HG02981 (cell line): ENCODE measurements at regions not wholly inside any gene's neighbourhood (a gene's known extent, or its start where the extent isn't known, plus 50 kb on each side); places are given as distances from the start of the nearest gene placed in this dataset.
"Not testable (repeated sequence)": the region's sequence is repeated elsewhere in the genome, so short reads cannot be mapped to it uniquely, and the experiment has no call there.

Experiments used
- ATAC-seq: cut with Tn5 transposase; IDR thresholded peaks from one replicate; pipeline ENCODE4 v1.9.1; 2021; ENCODE audit warnings: mild to moderate bottlenecking, moderate library complexity; ENCODE audit not compliant: unreplicated experiment

DNA sequence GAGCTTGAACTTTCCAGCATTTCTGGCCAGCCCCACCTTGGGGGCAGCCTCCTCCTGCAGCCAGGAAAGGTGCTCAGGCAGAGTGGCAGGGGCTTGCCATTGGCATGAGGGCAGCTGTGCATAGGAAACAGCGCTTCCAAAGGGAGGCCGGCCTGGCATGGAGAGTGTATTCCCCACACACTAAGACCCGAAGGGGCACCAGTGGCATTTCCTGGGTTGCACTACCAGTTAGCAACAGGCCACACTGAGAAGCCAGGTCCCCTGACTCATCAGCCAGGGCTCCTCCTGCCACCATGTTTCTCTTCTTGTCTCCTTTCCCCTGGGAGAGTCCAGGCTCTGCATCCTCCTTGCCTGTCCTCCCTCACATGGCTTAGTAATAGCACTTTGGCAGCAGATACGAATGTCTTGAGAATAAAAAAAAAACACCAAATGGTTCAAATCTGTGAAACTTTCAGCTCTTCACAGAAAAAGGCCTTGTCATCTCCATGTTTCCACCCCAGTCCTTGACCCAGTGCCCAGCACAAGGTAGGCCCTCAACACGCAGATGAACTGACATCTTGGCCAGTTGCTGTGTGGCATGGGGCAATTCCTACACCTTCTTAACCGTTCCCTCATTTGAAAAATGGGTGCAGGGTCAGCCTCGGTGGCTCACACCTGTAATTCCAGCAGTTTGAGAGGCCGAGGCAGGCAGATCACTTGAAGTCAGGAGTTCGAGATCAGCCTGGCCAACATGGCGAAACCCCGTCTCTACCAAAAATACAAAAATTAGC, 180.4 kb downstream of the SMAD6 start:
- ATAC-seq, result no peak

DNA sequence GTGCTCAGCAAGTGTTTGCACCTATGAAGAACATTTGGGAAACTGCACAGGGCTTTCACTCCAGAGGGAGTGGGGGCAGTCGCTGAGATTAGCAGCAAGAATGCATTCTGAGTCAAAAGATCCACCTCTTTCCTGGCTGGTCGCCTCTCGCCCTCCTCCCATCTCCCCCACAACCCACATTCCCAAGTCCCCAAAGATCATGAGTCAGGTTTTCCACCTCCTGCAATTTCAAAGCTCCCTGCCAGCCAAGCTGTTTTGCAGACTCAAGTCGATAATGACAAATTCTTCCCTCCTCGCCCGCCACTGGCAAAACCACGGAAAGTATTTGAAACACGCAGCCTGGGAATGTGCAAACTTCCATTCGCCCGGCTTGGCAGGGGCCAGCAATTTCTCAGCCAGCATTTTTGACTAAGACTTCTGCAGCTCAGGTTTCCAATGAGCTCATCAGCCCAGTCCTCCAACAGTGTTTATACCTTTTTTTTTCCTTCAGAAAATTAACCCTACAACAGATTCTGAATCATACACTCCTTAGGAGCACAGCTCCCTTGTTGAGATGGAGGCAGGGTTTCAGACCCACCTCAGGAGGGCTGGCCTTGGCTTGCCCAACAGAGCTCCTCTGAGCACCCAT, 181.4 kb downstream of the SMAD6 start:
- no peak for ATAC-seq

DNA sequence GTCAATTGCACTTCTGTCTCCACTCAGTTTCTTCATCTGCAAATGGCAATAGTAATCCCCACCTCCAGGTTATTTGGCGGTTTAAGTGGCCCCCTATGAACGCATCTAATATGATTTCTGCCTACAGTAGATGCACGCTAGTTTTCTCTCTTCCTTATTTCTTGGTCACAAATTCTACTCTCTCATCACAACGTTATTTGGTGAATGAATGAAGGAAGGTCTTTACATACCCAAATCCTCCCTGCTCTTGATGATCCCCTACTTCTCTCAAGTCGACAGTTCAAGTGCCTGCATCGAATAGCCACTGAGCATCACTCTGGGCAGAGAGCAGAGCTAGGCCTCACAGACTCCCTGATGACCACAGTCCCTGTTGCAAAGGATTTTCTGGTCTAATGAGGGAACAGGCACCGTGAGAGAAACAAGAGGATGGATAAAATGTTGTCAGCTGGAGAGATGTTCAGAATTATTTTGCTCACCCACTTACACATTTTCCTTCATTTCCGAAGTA, 181.2 kb upstream of the SMAD3 start:
- no peak for ATAC-seq

DNA sequence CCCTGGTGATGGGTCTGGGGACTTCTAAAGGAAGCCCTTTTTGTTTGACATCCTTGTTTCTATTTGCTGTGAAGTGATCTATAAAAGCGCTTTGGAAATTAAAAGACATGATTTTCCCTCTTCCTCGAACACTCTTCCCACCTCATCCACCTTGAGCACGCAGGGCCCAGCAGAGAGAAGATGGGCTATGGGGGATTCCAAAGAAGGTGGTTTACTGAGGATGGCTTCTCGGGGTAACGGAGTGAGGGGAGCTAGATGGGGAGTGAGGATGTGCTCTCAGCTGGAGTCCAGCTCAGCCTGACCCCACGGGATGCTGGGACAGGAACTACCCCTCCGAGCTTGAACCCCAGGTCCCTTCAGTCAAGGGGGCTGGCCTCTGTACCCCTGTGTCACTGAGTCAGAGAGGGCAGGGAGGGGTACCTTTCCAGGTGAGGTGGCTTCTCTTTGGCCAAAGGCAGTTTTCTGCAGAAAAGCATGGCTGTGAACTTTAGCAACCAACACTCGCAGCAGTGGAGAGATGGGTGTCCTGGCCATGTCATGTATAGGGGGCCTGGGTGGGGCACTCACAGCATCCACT, 180.7 kb upstream of the SMAD3 start:
- ATAC-seq, result no peak

DNA sequence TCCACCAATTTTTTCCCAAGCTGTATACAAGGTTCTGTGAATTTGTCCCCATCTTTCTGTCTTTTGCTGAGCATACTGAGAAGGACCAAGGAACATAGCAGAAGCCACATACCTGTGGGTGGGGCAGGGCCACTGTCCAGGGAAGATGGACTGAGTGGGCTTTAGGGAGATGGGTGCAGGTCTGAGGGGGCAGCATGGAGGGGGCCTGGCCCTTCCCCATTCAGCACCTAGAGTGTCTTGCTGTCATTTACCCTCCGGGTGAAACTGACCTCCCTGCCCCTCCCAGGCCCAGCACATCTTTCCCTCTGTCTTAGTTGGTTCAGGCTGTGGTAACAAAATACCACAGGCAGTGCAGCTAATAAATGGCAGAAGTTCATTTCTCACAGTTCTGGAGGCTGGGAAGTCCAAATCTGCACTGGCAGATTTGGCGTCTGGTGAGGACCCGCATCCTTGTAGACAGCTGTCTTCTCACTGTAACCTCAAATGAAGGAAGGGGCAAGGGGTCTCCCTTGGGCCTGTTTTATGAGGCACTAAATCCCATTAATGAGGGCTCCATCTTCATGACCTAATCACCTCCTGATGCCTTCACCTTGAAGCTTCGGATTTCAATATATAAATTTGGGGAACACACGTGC, 180.0 kb upstream of the SMAD3 start:
- no peak for ATAC-seq

DNA sequence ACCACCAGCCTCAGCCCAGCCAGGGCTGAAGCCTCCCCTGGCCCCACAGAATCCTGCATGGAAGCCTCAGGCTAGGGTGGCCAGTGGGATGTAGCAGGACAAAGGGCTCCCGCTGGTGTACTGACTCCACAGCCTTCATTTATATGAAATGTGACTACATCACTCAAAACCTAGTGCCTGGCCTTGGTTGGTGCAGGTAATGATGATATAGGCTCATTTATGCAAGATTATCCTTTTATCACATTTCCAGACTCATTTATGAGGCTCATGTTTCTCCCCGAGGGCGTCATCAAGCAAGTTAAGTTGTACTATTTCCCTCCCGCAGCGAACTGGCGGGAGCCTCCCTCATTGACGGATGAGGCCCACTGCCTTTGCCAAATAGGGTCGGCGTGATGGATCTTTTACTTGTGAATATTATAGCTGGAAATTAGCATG, 179.1 kb upstream of the SMAD3 start:
- no peak for ATAC-seq

DNA sequence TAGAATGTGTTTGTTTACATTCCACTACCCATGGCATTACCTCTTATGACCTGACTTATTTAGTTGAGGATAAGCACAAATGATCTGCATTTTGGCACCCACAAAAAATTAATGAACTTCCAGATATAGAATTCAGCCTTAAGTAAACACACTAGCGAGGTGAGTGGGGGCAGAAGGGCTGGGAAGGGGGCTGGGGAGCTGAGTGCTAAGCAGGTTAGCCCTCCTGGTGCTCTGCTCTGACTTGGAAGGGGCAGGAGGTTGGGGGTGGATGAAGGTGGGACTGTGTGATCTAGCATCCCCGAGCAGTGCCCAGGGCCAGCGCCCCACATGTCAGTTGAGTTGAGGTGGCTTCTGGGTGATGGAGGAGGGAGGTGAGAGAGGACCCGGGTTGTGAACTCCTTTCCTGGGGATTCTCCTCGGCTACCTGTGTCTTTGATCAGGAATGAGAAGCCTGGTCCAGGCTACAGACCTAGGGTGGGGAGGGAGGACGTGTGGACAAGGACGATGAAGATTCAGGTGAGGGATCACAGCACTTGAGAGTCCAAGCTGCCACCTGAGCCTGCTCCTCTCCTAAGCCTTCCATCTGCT, 178.6 kb upstream of the SMAD3 start:
- ATAC-seq, result no peak

DNA sequence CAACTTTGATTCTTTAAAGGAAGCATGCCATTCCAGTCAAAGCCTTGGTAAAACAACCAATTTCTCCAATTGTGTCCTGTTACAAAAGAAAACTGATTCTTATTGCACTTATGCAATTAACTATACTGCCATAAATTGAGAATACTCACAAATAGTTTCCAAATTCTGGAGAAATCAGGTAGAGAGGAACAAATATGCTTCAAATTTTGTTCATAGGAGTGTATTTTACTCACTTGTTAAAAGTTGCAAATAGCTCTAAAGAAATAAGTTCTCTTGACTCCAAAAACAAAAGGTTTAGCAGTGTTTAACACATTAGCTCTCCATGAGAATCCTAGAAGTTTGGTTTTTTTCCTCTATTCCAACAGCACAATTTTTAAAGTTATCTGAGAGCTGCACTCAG, 176.1 kb upstream of the SMAD3 start:
- ATAC-seq, result not testable (repeated sequence)

DNA sequence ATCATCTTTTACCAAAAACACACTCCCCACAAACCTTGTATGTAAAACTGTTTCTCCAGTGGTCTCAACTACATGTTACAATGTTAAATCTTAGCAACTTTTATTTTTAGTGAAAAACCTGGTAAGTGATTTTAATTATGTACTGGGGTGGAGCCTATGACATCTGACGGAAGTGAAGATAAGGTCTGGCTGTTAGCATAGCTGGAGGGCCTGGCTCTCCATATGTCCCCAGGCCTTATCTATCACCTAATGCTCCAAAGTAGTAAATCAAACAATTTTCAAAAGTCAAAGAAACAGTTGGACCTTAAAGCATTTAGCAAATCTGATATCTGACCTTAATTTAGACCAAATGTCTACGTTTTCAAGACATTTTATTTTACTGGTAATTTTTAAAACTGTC, 173.6 kb upstream of the SMAD3 start:
- no peak for ATAC-seq

DNA sequence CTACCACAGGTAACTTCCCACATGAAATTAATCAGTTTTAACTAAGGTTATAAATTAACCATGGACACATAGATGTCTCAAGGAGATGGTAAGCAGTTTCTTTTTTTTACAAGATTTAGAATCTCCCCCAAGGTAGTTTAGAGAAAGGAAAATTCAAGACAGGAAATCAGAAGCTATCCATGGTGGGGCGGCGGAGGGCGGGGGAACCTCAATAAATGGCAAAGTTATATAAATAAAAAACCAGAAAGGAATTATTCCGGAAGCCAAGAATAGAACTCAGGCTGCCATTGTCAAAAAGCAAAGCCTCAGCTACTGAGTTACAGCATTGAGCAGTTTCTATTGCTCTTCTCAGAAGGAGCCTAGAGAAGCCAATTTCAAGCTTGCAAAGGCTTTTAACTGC, 172.1 kb upstream of the SMAD3 start:
- ATAC-seq, result no peak

DNA sequence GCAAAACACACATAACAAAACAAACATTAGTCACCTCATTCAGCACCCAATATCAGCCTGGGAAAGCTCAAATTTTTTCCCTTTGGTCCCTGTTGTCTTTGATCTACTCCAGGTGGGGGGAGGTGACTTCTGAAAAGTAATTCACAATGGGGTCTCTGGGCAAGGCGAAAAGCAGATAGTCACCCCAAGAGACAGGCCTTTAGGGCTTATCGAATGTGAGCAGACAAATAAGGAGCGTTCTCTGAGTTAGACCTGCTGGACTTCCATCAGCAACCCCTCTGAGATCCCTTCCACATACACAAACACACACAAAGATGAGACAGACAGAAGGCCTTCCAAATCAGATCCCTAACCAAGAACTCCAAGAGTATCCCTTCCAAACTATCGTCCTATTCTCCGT, 171.0 kb upstream of the SMAD3 start:
- no peak for ATAC-seq

DNA sequence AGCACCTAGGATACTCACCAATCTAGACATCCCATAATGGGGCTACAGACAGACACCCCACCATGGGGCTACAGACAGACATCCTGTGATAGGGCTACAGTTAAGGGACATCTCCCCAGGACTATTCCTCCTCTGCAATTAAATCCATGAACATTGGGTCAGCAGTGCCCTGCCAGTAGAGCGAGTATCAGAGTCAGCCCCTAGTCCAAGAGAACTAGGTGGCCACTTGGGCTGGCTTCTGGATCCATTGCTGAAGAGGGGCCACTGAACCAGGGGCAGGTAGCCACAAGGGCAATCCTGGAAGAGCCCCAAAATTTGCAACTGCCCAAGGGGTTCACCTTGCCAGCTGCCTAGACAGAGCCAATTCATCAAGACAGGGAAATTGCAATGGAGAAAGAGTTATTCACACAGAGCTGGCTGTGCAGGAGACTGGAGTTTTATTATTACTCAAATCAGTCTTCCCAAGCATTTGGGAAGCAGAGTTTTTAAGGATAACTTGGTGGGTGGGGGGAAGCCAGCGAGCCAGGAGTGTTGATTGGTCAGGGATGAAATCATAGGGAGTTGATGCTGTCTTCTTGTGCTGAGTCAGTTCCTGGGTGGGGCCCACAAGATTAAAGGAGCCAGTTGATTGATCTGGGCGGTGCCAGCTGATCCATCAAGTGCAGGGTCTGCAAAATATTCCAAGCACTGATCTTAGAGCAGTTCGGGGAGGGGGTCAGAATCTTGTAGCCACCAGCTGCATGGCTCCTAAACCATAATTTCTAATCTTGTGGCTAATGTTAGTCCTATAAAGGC, 170.2 kb upstream of the SMAD3 start:
- ATAC-seq, result no peak

DNA sequence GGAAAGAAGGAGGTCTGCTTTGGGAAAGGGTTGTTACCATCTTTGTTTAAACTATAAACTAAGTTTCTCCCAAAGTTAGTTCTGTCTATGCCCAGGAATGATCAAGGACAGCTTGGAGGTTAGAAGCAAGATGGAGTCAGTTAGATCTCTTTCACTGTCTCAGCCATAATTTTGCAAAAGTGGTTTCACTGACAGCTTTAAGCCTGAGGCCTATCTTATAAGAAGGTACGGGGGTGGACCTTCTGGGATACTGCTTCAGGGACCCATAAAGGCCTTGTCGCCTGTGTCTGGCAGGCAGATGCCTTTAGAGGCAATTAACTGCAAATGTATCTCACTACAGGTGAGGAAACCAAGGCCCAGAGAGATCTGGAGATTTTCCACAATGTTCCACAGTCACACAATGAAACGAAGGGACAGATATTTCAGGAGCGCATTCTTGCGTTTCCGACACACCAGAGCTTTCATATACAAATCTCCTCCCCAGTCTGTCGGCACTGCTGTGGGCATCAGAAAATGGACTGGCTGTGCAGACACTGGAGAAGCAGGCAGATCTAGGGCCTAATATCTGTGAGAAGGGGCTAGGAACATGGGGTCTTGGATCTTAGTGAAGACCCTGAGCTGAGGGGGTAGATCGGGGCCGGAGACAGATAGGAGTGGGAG, 169.5 kb upstream of the SMAD3 start:
- no peak for ATAC-seq

DNA sequence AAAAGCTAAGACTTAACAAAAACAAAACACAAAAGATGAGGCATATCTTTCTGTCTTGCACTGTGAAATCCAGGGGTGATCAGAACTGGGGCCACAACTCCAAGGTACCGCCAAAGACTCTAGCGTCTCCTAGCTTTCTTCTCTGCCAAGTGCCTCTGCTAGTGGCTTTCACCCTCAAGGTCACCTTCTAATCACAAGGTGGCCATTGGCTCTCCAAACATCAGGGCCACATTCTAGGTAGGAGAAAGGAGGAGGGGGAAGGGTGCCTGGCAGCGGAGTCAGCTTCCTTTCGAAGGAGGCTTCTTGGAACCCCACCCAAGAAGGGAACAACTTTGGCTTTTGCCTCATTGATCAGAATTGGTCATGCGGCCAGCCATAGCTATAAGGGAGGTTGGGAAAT, 168.8 kb upstream of the SMAD3 start:
- no peak for ATAC-seq

DNA sequence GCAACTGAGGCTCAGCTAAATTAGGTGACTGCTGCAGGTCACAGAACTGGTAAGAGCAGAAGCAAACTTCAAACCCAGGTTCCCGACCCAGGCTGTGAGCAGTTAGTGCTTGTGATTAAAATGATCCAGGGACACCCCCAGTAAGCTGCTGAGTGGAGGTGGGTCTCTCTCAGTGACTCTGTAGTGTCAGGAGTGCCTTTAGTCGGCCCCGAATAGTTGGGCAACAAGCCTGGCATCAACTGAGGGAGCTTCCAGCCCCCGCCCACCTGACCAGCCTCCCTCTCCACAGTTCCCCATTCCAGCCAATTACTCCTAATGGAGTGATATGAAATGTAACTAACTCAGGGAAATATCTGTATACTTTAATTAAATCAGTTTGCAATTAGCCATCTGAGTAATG, 168.0 kb upstream of the SMAD3 start:
- ATAC-seq, result no peak

DNA sequence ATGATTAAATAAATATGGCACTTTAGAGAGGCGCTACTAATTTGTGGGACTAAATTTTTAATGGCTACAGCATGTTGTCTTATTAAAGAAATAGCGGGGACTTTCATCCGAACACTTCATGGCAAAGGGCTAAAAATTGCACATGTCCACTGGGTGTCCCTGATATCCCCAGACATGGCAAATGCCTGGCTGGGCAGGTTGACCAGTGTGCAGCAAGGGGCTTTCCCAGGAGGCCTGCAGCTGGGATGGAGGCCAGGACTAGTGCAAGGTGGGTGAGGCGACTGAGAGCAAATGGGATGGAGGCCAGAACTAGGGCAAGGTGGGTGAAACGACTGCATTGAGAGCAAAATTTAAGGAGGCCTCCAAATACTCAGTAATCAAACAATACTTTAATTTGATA, 167.4 kb upstream of the SMAD3 start:
- ATAC-seq, result no peak

DNA sequence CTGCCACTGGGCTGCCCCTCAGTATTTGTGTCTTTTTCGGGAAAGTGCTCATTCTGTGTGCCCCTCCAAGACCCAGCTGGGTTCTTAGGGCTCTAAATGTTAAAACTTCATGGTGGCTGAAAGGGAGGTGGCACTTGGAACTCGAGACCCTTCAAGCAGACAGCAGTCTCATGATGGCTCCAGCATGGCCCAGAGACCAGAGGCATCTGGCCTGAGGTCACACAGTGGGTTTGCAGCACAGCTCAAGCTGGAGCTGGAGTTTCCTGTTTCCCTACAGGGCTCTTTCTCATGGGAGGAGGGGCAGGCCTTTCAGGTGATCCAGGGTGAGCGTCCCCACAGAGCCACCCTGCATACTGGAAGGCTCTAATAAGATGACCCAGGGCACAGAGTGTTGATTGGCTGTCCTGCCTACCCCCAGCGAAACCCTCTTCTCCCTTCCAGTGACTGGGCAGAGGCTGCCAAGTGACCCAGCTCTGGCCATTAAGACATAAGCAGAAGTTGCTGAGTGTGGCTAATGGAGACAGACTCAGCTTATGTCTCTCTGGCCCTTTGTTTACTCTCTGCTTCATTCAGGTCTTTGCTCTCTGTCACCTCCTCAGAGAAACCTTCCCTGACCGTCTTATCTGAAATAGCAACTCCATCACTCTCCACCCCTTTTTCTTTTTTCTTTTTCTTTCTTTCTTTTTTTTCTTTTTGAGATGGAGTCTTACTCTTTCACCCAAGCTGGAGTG, 166.6 kb upstream of the SMAD3 start:
- no peak for ATAC-seq

DNA sequence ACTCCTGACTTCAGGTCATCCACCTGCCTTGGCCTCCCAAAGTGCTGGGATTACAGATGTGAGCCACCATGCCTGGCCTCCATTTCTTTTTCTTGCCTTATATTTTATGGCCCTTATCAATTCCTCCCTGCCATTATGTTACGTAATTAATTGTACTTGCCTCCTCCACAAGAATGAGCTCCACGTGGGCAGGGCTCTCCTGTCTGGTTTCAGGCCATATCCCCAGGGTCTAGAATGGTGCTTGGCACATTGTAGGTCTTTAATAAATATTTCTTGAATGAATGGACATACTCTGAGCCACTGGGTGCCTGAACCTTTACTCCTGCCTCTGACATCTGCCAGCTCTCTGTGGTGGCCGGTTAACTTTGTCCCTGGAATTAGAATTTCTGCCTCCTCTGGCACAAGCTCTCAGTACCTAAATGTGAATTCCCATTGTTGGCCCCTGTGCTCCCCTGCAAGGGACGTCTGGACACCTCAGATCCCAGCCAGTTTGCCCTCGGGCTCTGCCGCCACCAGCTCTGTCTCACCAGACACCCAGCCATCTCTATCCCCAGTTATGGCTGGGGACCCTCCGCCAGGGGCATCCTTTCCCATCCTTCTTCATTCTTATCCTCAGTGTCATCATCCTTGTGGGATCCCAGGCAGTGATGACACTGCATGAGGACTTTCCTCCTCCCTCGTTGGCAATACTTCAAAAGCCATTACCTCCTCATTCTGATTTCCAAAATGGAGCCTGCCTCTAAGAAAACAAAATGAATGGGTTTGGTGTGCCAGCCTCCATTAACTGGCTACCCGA, 165.6 kb upstream of the SMAD3 start:
- ATAC-seq, result no peak
